PC-3 (cell line): ENCODE measurements at regions not wholly inside any gene's neighbourhood (a gene's known extent, or its start where the extent isn't known, plus 50 kb on each side); places are given as distances from the start of the nearest gene placed in this dataset.

Source experiments
- EZH2 ChIP-seq: fragments of 300-600 bp; sonication (generic); IDR thresholded peaks from one replicate; pipeline ENCODE4 v1.6.1; 2017; ENCODE audit warnings: antibody characterized with exemption, mild to moderate bottlenecking, low read length; ENCODE audit not compliant: unreplicated experiment
- EZH2phosphoT487 ChIP-seq: fragments of 300-600 bp; sonication (generic); IDR thresholded peaks from 2 replicates; pipeline ENCODE4 v1.6.1; 2018; ENCODE audit warnings: mild to moderate bottlenecking, antibody characterized with exemption, low read length, borderline replicate concordance
- TF ChIP-seq, protein P1 (sequence below): fragments of 300-600 bp; sonication (generic); conservative IDR thresholded peaks from 2 replicates; pipeline ENCODE4 v1.5.1; 2017; ENCODE audit warnings: antibody characterized with exemption, low read depth, mild to moderate bottlenecking, low read length

DNA sequence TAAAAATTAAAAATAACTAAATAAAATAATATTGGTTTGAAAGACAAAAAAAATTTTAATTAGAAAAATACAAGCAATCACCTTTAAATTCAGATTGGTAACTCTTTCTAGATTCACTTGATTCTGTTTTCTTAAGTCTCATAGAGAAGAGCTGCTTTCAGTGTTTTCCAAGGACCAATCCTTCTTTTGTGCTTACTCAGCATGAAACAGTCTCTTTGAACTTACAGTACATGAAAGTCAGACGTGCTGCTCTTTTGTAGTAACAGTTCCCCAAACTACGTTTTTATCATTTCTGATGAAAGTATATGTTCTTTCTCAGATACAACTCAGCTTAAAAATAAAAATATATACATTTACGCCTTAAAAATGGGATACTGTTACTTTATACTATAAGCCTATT lies 171.9 kb upstream of the CCDC54 start:
- TF ChIP-seq, protein P1, sequence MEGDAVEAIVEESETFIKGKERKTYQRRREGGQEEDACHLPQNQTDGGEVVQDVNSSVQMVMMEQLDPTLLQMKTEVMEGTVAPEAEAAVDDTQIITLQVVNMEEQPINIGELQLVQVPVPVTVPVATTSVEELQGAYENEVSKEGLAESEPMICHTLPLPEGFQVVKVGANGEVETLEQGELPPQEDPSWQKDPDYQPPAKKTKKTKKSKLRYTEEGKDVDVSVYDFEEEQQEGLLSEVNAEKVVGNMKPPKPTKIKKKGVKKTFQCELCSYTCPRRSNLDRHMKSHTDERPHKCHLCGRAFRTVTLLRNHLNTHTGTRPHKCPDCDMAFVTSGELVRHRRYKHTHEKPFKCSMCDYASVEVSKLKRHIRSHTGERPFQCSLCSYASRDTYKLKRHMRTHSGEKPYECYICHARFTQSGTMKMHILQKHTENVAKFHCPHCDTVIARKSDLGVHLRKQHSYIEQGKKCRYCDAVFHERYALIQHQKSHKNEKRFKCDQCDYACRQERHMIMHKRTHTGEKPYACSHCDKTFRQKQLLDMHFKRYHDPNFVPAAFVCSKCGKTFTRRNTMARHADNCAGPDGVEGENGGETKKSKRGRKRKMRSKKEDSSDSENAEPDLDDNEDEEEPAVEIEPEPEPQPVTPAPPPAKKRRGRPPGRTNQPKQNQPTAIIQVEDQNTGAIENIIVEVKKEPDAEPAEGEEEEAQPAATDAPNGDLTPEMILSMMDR = no peak
- no peak for TF ChIP-seq EZH2
- no peak for TF ChIP-seq EZH2phosphoT487
